ENCODE measurements at regions not wholly inside any gene's neighbourhood (a gene's known extent, or its start where the extent isn't known, plus 50 kb on each side); places are given as distances from the start of the nearest gene placed in this dataset.

DNA sequence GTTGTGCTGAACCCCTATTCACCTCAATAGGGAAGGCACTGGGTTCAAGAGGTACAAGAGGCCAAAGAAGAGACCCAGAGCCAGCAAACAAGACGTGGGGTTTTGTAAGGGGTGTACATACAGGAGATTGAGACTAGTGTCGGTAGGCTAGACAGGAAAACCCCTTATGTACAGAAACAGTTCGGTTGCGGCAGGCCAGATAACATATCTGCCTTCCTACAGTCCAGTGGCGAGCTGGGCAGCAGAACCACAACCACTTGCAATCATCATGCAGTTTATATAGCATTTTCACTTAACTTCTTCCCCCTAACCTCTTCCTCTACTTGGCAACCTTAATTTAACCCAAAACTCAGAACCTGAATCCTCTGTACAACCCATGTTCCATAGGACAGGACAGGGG is 422.2 kb downstream of the PDHA2 start:
- Histone ChIP-seq H3K79me2 (replicated peaks; ENCODE audit: insufficient read depth) (no peaks in the 10 kb centered on the region), H3K9me2 (ENCODE audit: insufficient read depth) (no peaks in the 10 kb centered on the region; the same call in 1 of the 2 replicates), H3K4me3 (no peak overlapping the region), H2AFZ (no peak overlapping the region), H4K20me1 (replicated peaks; ENCODE audit: insufficient read depth) (no peaks in the 10 kb centered on the region), H3K4me1 (ENCODE audit: insufficient read depth) (peaks cover 25% of the 10 kb centered on the region), H3K4me2 (no peak overlapping the region), H3F3A (replicated peaks; ENCODE audit: low read depth) (no peaks in the 10 kb centered on the region), H3K27me3 (ENCODE audit: insufficient read depth) (no peaks in the 10 kb centered on the region), H3K27ac (ENCODE audit: low read depth) (no peak overlapping the region), H3K36me3 (ENCODE audit: insufficient read depth) (peaks cover 4% of the 10 kb centered on the region)
- TF ChIP-seq NANOG (IDR thresholded peaks at IDR 0.05; ENCODE audit: borderline replicate concordance): no peak
- no peak for TF ChIP-seq STAT1 (IDR thresholded peaks at IDR 0.05; ENCODE audit: unreplicated experiment)
- TF ChIP-seq, protein P1, sequence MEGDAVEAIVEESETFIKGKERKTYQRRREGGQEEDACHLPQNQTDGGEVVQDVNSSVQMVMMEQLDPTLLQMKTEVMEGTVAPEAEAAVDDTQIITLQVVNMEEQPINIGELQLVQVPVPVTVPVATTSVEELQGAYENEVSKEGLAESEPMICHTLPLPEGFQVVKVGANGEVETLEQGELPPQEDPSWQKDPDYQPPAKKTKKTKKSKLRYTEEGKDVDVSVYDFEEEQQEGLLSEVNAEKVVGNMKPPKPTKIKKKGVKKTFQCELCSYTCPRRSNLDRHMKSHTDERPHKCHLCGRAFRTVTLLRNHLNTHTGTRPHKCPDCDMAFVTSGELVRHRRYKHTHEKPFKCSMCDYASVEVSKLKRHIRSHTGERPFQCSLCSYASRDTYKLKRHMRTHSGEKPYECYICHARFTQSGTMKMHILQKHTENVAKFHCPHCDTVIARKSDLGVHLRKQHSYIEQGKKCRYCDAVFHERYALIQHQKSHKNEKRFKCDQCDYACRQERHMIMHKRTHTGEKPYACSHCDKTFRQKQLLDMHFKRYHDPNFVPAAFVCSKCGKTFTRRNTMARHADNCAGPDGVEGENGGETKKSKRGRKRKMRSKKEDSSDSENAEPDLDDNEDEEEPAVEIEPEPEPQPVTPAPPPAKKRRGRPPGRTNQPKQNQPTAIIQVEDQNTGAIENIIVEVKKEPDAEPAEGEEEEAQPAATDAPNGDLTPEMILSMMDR (conservative IDR thresholded peaks at IDR 0.05; ENCODE audit: low read depth in 2 of 2): no peak
- no peak for TF ChIP-seq POLR2AphosphoS5 (IDR thresholded peaks at IDR 0.05; ENCODE audit: low read depth)
- TF ChIP-seq JUNB (IDR thresholded peaks at IDR 0.05; ENCODE audit: unreplicated experiment): no peak
- TF ChIP-seq ZNF331 (CRISPR knock-in tag; IDR thresholded peaks at IDR 0.05; ENCODE audit: low read depth): no peak
- no peak for TF ChIP-seq ZNF114 (CRISPR knock-in tag; IDR thresholded peaks at IDR 0.05)
- TF ChIP-seq, protein P2, sequence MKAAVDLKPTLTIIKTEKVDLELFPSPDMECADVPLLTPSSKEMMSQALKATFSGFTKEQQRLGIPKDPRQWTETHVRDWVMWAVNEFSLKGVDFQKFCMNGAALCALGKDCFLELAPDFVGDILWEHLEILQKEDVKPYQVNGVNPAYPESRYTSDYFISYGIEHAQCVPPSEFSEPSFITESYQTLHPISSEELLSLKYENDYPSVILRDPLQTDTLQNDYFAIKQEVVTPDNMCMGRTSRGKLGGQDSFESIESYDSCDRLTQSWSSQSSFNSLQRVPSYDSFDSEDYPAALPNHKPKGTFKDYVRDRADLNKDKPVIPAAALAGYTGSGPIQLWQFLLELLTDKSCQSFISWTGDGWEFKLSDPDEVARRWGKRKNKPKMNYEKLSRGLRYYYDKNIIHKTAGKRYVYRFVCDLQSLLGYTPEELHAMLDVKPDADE (IDR thresholded peaks at IDR 0.05): no peak
- no peak for TF ChIP-seq CREB1 (CRISPR knock-in tag; IDR thresholded peaks at IDR 0.05; ENCODE audit: low read depth)
- TF ChIP-seq, protein P3, sequence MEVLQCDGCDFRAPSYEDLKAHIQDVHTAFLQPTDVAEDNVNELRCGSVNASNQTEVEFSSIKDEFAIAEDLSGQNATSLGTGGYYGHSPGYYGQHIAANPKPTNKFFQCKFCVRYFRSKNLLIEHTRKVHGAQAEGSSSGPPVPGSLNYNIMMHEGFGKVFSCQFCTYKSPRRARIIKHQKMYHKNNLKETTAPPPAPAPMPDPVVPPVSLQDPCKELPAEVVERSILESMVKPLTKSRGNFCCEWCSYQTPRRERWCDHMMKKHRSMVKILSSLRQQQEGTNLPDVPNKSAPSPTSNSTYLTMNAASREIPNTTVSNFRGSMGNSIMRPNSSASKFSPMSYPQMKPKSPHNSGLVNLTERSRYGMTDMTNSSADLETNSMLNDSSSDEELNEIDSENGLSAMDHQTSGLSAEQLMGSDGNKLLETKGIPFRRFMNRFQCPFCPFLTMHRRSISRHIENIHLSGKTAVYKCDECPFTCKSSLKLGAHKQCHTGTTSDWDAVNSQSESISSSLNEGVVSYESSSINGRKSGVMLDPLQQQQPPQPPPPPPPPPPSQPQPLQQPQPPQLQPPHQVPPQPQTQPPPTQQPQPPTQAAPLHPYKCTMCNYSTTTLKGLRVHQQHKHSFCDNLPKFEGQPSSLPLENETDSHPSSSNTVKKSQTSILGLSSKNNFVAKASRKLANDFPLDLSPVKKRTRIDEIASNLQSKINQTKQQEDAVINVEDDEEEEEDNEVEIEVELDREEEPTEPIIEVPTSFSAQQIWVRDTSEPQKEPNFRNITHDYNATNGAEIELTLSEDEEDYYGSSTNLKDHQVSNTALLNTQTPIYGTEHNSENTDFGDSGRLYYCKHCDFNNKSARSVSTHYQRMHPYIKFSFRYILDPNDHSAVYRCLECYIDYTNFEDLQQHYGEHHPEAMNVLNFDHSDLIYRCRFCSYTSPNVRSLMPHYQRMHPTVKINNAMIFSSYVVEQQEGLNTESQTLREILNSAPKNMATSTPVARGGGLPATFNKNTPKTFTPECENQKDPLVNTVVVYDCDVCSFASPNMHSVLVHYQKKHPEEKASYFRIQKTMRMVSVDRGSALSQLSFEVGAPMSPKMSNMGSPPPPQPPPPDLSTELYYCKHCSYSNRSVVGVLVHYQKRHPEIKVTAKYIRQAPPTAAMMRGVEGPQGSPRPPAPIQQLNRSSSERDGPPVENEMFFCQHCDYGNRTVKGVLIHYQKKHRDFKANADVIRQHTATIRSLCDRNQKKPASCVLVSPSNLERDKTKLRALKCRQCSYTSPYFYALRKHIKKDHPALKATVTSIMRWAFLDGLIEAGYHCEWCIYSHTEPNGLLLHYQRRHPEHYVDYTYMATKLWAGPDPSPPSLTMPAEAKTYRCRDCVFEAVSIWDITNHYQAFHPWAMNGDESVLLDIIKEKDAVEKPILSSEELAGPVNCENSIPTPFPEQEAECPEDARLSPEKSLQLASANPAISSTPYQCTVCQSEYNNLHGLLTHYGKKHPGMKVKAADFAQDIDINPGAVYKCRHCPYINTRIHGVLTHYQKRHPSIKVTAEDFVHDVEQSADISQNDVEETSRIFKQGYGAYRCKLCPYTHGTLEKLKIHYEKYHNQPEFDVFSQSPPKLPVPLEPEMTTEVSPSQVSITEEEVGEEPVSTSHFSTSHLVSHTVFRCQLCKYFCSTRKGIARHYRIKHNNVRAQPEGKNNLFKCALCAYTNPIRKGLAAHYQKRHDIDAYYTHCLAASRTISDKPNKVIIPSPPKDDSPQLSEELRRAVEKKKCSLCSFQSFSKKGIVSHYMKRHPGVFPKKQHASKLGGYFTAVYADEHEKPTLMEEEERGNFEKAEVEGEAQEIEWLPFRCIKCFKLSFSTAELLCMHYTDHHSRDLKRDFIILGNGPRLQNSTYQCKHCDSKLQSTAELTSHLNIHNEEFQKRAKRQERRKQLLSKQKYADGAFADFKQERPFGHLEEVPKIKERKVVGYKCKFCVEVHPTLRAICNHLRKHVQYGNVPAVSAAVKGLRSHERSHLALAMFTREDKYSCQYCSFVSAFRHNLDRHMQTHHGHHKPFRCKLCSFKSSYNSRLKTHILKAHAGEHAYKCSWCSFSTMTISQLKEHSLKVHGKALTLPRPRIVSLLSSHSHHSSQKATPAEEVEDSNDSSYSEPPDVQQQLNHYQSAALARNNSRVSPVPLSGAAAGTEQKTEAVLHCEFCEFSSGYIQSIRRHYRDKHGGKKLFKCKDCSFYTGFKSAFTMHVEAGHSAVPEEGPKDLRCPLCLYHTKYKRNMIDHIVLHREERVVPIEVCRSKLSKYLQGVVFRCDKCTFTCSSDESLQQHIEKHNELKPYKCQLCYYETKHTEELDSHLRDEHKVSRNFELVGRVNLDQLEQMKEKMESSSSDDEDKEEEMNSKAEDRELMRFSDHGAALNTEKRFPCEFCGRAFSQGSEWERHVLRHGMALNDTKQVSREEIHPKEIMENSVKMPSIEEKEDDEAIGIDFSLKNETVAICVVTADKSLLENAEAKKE (CRISPR knock-in tag; IDR thresholded peaks at IDR 0.05): no peak
- TF ChIP-seq, protein P4, sequence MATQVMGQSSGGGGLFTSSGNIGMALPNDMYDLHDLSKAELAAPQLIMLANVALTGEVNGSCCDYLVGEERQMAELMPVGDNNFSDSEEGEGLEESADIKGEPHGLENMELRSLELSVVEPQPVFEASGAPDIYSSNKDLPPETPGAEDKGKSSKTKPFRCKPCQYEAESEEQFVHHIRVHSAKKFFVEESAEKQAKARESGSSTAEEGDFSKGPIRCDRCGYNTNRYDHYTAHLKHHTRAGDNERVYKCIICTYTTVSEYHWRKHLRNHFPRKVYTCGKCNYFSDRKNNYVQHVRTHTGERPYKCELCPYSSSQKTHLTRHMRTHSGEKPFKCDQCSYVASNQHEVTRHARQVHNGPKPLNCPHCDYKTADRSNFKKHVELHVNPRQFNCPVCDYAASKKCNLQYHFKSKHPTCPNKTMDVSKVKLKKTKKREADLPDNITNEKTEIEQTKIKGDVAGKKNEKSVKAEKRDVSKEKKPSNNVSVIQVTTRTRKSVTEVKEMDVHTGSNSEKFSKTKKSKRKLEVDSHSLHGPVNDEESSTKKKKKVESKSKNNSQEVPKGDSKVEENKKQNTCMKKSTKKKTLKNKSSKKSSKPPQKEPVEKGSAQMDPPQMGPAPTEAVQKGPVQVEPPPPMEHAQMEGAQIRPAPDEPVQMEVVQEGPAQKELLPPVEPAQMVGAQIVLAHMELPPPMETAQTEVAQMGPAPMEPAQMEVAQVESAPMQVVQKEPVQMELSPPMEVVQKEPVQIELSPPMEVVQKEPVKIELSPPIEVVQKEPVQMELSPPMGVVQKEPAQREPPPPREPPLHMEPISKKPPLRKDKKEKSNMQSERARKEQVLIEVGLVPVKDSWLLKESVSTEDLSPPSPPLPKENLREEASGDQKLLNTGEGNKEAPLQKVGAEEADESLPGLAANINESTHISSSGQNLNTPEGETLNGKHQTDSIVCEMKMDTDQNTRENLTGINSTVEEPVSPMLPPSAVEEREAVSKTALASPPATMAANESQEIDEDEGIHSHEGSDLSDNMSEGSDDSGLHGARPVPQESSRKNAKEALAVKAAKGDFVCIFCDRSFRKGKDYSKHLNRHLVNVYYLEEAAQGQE (IDR thresholded peaks at IDR 0.05; ENCODE audit: unreplicated experiment): no peak
- no peak for TF ChIP-seq EZH2 (IDR thresholded peaks at IDR 0.05; ENCODE audit: low read depth, unreplicated experiment)
- TF ChIP-seq EZH2phosphoT487 (IDR thresholded peaks at IDR 0.05; ENCODE audit: unreplicated experiment): no peak
- Mint-ChIP-seq H3K9me3 (peaks cover 8% of the 10 kb centered on the region), H3K27ac (no peak overlapping the region), H3K36me3 (ENCODE audit: low read depth) (peaks cover 8% of the 10 kb centered on the region; the same call in 2 of the 3 replicates), H3K4me1 (peaks cover 20% of the 10 kb centered on the region), H3K4me3 (no peak overlapping the region), H3K27me3 (ENCODE audit: insufficient read depth, low read depth, poor library complexity) (peaks cover 4% of the 10 kb centered on the region)
- DNase-seq (ENCODE audit: low spot score): no peak
- ATAC-seq: no peak

Data from GM23338 (cell line).